ENCODE measurements at regions not wholly inside any gene's neighbourhood (a gene's known extent, or its start where the extent isn't known, plus 50 kb on each side); places are given as distances from the start of the nearest gene placed in this dataset.

DNA sequence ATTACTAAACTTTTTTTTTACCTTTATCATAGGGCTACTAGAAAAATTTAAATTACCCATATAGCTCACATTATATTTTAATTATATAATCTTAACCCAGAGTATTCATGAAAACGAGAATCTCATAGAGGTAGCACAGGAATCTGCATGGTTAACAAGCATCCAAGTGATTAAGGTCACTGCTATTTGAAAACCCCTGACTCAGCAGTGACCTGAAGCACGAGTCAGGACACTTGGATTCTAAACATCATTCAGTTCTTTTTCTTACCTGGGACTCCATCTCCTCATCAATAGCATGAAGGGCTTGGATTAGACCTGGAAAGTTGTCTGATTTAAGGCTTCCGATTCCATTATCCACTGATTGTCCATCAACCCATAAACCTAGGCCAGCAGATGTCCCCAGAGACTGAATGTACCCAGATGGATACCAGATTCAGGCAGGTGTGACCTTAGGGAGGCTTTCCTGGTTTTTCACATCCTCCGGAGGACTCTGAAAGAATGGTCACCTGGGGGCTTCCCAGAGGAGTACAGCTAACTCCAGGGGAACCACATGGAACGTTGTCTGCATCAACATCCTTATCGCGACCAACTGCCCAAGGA, 174.3 kb downstream of the SETD4 start:
- TF ChIP-seq, protein P1, sequence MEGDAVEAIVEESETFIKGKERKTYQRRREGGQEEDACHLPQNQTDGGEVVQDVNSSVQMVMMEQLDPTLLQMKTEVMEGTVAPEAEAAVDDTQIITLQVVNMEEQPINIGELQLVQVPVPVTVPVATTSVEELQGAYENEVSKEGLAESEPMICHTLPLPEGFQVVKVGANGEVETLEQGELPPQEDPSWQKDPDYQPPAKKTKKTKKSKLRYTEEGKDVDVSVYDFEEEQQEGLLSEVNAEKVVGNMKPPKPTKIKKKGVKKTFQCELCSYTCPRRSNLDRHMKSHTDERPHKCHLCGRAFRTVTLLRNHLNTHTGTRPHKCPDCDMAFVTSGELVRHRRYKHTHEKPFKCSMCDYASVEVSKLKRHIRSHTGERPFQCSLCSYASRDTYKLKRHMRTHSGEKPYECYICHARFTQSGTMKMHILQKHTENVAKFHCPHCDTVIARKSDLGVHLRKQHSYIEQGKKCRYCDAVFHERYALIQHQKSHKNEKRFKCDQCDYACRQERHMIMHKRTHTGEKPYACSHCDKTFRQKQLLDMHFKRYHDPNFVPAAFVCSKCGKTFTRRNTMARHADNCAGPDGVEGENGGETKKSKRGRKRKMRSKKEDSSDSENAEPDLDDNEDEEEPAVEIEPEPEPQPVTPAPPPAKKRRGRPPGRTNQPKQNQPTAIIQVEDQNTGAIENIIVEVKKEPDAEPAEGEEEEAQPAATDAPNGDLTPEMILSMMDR (IDR thresholded peaks at IDR 0.05) = no peak
- no peak for TF ChIP-seq POLR2A (IDR thresholded peaks at IDR 0.05)
- TF ChIP-seq EP300 (IDR thresholded peaks at IDR 0.05) = no peak
- TF ChIP-seq POLR2AphosphoS5 (IDR thresholded peaks at IDR 0.05) = no peak

Measured in upper lobe of left lung (tissue), 4 donors.